ENCODE measurements at regions not wholly inside any gene's neighbourhood (a gene's known extent, or its start where the extent isn't known, plus 50 kb on each side); places are given as distances from the start of the nearest gene placed in this dataset.

DNA sequence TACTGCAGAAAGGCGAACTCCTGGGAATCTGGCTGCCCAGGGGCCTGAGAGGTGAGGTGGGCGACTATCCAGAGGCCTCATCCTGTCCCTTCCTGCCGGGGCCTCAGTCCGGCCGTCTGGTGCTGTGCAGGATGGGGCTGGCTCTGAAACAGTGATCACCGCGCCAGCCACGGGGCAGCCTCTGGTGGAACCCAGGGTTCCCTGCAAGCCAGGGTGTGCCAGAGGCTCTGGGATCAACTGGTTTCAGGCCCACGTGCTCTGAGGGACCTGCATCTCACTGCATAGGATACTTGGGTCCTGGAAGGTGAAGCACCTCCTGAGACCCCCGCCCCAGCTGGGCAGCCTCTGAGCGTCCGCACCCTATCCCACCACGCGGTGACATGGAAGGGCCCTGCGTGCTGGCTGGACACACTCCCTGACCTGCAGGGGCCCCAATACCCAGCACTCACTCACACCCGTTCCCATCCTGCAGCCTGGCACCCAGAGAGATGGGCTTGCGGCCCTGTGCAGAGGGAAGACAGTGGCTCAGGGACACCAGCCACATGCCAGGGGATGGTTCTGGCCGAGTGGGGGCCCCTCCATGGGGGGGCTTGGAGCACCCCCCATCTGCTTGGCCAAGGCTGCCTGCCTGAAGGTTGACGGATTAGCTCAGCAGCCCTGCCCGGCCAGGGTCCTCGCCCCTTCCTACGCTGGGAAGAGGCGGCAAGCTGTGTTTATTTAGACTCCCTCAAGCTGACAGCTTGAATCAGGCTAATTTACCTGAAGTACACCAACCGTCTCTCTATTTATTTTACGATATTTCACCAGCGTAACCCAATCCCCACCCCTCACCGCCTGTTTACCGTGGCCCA lies 64.3 kb upstream of the TTC34 start:
- H3K4me3 ChIP-seq, result no peak overlapping the region
- H3K27ac ChIP-seq, result no peak overlapping the region
- DNase-seq (peak in 1 of 2 donors; percentile 53), ATAC-seq (ENCODE audit: low FRiP score in 2 of 2) (no peak)
- 64% methylated on average over 17 to 28 of the region's 28 CpGs for WGBS, 2 donors
- peaks cover 0 to 4% (median 0%) of the 10 kb centered on the region in 4 donors for H3K4me1 ChIP-seq
- TF ChIP-seq EP300 (IDR thresholded peaks at IDR 0.05) (no peak), POLR2AphosphoS5 (IDR thresholded peaks at IDR 0.05) (no peak), POLR2A (IDR thresholded peaks at IDR 0.05) (no peak)
- TF ChIP-seq, protein P1, sequence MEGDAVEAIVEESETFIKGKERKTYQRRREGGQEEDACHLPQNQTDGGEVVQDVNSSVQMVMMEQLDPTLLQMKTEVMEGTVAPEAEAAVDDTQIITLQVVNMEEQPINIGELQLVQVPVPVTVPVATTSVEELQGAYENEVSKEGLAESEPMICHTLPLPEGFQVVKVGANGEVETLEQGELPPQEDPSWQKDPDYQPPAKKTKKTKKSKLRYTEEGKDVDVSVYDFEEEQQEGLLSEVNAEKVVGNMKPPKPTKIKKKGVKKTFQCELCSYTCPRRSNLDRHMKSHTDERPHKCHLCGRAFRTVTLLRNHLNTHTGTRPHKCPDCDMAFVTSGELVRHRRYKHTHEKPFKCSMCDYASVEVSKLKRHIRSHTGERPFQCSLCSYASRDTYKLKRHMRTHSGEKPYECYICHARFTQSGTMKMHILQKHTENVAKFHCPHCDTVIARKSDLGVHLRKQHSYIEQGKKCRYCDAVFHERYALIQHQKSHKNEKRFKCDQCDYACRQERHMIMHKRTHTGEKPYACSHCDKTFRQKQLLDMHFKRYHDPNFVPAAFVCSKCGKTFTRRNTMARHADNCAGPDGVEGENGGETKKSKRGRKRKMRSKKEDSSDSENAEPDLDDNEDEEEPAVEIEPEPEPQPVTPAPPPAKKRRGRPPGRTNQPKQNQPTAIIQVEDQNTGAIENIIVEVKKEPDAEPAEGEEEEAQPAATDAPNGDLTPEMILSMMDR (IDR thresholded peaks at IDR 0.05), result no peak
- H3K27me3 ChIP-seq, result peaks cover 0 to 7% (median under 1%) of the 10 kb centered on the region in 4 donors
- H3K9me3 ChIP-seq, result peaks cover under 1 to 9% (median 3%) of the 10 kb centered on the region in 4 donors
- no peaks in the 10 kb centered on the region for H3K36me3 ChIP-seq

GRCh38 chr1:2866422-2867086 lies 65.1 kb upstream of the TTC34 start:
- no peak overlapping the region for H3K27ac ChIP-seq
- WGBS, 2 donors, result 44 to 58% methylated on average over 11 to 24 of the region's 26 CpGs
- H3K4me1 ChIP-seq, result peaks cover 0 to 4% (median 0%) of the 10 kb centered on the region in 4 donors
- ATAC-seq (ENCODE audit: low FRiP score in 2 of 2), result no peak
- no peaks in the 10 kb centered on the region for H3K36me3 ChIP-seq
- TF ChIP-seq, protein P1 (IDR thresholded peaks at IDR 0.05), result no peak
- TF ChIP-seq POLR2A (IDR thresholded peaks at IDR 0.05) (no peak), EP300 (IDR thresholded peaks at IDR 0.05) (no peak), POLR2AphosphoS5 (IDR thresholded peaks at IDR 0.05) (no peak)
- peaks cover 8 to 17% (median 11%) of the 10 kb centered on the region in 4 donors for H3K9me3 ChIP-seq
- H3K4me3 ChIP-seq, result no peak overlapping the region
- DNase-seq, result peak in 1 of 2 donors; percentile 74
- peaks cover 0 to 7% (median under 1%) of the 10 kb centered on the region in 4 donors for H3K27me3 ChIP-seq

DNA sequence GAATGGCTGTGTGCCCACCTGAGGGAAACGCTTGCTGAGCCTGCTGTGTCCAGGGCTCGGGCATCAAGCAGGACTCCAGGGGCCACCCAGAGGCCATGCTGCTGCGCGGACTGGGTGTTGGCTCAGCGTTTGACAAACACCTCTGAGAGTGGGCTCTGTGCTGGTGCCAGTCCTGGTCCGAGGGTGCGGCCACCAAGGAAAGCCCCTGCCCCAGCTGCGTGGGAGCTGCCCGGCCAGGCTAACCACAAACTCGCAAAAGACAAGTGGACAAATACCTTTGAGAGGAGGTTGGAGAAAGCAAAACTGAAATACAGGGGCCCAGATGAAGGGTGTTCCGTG lies 65.6 kb upstream of the TTC34 start:
- WGBS, 2 donors, result 59 to 83% methylated on average over 6 to 11 of the region's 11 CpGs

GRCh38 chr1:2867861-2868260 lies 66.4 kb upstream of the TTC34 start:
- Histone ChIP-seq H3K4me3 (no peak overlapping the region), H3K36me3 (no peaks in the 10 kb centered on the region), H3K27ac (no peak overlapping the region), H3K9me3 (peaks cover 16 to 26% (median 18%) of the 10 kb centered on the region in 4 donors), H3K4me1 (peaks cover 0 to 4% (median 0%) of the 10 kb centered on the region in 4 donors), H3K27me3 (peaks cover 0 to 7% (median under 1%) of the 10 kb centered on the region in 4 donors)
- DNase-seq, result peak in 1 of 2 donors; percentile 76
- no peak for ATAC-seq (ENCODE audit: low FRiP score in 2 of 2)
- WGBS, 2 donors, result 32 to 52% methylated on average over 3 to 5 of the region's 10 CpGs
- TF ChIP-seq POLR2AphosphoS5 (IDR thresholded peaks at IDR 0.05) (no peak), POLR2A (IDR thresholded peaks at IDR 0.05) (no peak), EP300 (IDR thresholded peaks at IDR 0.05) (no peak)
- TF ChIP-seq, protein P1 (IDR thresholded peaks at IDR 0.05), result no peak

More for the DNA sequence above, 65.6 kb upstream of the TTC34 start:
- Histone ChIP-seq H3K4me1 (peaks cover 0 to 4% (median 0%) of the 10 kb centered on the region in 4 donors), H3K27ac (no peak overlapping the region), H3K9me3 (peaks cover 14 to 22% (median 16%) of the 10 kb centered on the region in 4 donors), H3K27me3 (peaks cover 0 to 7% (median under 1%) of the 10 kb centered on the region in 4 donors), H3K36me3 (no peaks in the 10 kb centered on the region), H3K4me3 (no peak overlapping the region)
- ATAC-seq (ENCODE audit: low FRiP score in 2 of 2) (no peak), DNase-seq (peak in 1 of 2 donors; percentile 71)
- TF ChIP-seq EP300 (IDR thresholded peaks at IDR 0.05) (no peak), POLR2A (IDR thresholded peaks at IDR 0.05) (no peak), POLR2AphosphoS5 (IDR thresholded peaks at IDR 0.05) (no peak)
- TF ChIP-seq, protein P1 (IDR thresholded peaks at IDR 0.05), result no peak

Measured in upper lobe of left lung (tissue), 6 donors.